ENCODE measurements at regions not wholly inside any gene's neighbourhood (a gene's known extent, or its start where the extent isn't known, plus 50 kb on each side); places are given as distances from the start of the nearest gene placed in this dataset.

GRCh38 chr3:22495241-22495640 lies 707.9 kb upstream of the UBE2E2 start:
- no peak for TF ChIP-seq CTCF (IDR thresholded peaks at IDR 0.05)
- no peak for TF ChIP-seq POLR2A (IDR thresholded peaks at IDR 0.05)
